K562 (cell line): ENCODE measurements at regions not wholly inside any gene's neighbourhood (a gene's known extent, or its start where the extent isn't known, plus 50 kb on each side); places are given as distances from the start of the nearest gene placed in this dataset.

Experiments
- ASH1L ChIP-seq: fragments of 450-650 bp; IDR thresholded peaks from 2 replicates; pipeline ENCODE4 v1.6.1; 2018; ENCODE audit warnings: borderline replicate concordance, mild to moderate bottlenecking, low read depth; ENCODE audit not compliant: partially characterized antibody
- BDP1 ChIP-seq: IDR thresholded peaks from 3 replicates; pipeline ENCODE4 v1.6.1; 2011; ENCODE audit not compliant: insufficient read length, insufficient read depth
- BRF2 ChIP-seq: IDR thresholded peaks from 3 replicates; pipeline ENCODE4 v1.6.1; 2011; ENCODE audit warnings: borderline replicate concordance, mild to moderate bottlenecking; ENCODE audit not compliant: insufficient read length, insufficient read depth
- CCNT2 ChIP-seq: IDR thresholded peaks from 2 replicates; pipeline ENCODE4 v1.6.1; 2011; ENCODE audit warnings: borderline replicate concordance, low read depth, mild to moderate bottlenecking, moderate library complexity, mixed read lengths, low read length; ENCODE audit not compliant: insufficient read length; ENCODE audit errors: extremely low read depth
- COPS2 ChIP-seq: fragments of 450-650 bp; conservative IDR thresholded peaks from 2 replicates; pipeline ENCODE4 v1.6.1; 2016; ENCODE audit warnings: mild to moderate bottlenecking, moderate library complexity
- DMBX1 ChIP-seq: fragments of 250-450 bp; sonication (Bioruptor Pico); IDR thresholded peaks from 2 replicates; pipeline ENCODE4 v1.8.0; 2022; ENCODE audit warnings: inconsistent platforms, mild to moderate bottlenecking, moderate library complexity, borderline replicate concordance
- EP400 ChIP-seq: fragments of 450-650 bp; IDR thresholded peaks from 2 replicates; pipeline ENCODE4 v1.6.1; 2017; ENCODE audit warnings: antibody characterized with exemption, mild to moderate bottlenecking, moderate library complexity
- HDAC8 ChIP-seq: fragments of 450-650 bp; IDR thresholded peaks from 2 replicates; pipeline ENCODE4 v1.6.1; 2016; ENCODE audit warnings: mild to moderate bottlenecking, missing genetic modification characterization, moderate library complexity, missing compliant biosample characterization
- HNRNPLL ChIP-seq: fragments of 200-400 bp; formaldehyde crosslinking; IDR thresholded peaks from 2 replicates; pipeline ENCODE4 v1.6.1; 2017; ENCODE audit warnings: low read length, low read depth, mild to moderate bottlenecking; ENCODE audit not compliant: poor library complexity, severe bottlenecking
- L3MBTL2 ChIP-seq: fragments of 450-650 bp; IDR thresholded peaks from 2 replicates; pipeline ENCODE4 v1.6.1; 2016; ENCODE audit warnings: mild to moderate bottlenecking, moderate library complexity
- MTA2 ChIP-seq: fragments of 450-650 bp; IDR thresholded peaks from 2 replicates; pipeline ENCODE4 v1.6.1; 2016; ENCODE audit warnings: low read depth
- POLR2A ChIP-seq: fragments of 450-650 bp; conservative IDR thresholded peaks from 2 replicates; pipeline ENCODE4 v1.6.1; 2016
- PRMT5 ChIP-seq: sonication (generic); formaldehyde crosslinking; IDR thresholded peaks from 2 replicates; pipeline ENCODE4 v1.5.0; 2020; ENCODE audit warnings: missing genetic modification reagents
- SETDB1 ChIP-seq: IDR thresholded peaks from one replicate; pipeline ENCODE4 v1.6.1; 2012; ENCODE audit warnings: low read length, control low read depth, inconsistent platforms
- SPI1 ChIP-seq: IDR thresholded peaks from 2 replicates; pipeline ENCODE4 v1.6.1; 2011; ENCODE audit warnings: low read depth, low read length, control low read depth, borderline replicate concordance
- SREBF2 ChIP-seq: sonication (generic); formaldehyde crosslinking; IDR thresholded peaks from 2 replicates; pipeline ENCODE4 v1.4.0; 2020; ENCODE audit warnings: mild to moderate bottlenecking, missing genetic modification reagents
- TCF7 ChIP-seq: sonication (generic); IDR thresholded peaks from 2 replicates; pipeline ENCODE4 v1.6.1; 2016; ENCODE audit warnings: antibody characterized with exemption, borderline replicate concordance
- THRB ChIP-seq: fragments of 450-650 bp; formaldehyde crosslinking; conservative IDR thresholded peaks from 2 replicates; pipeline ENCODE4 v1.4.0; 2022; ENCODE audit warnings: mild to moderate bottlenecking, missing genetic modification characterization
- UBTF ChIP-seq, 2 experiments: IDR thresholded peaks; 2 replicates each; pipeline ENCODE4 v1.6.1; 2012; ENCODE audit warnings: improper control_type of control experiment in 2 of 2, low read depth in 2 of 2, low read length in 2 of 2, borderline replicate concordance in 1 of 2
- YBX1 ChIP-seq: fragments of 450-650 bp; IDR thresholded peaks from 2 replicates; pipeline ENCODE4 v1.7.1; 2016; ENCODE audit warnings: mild to moderate bottlenecking
- ZFX ChIP-seq: sonication (generic); formaldehyde crosslinking; IDR thresholded peaks from 2 replicates; pipeline ENCODE4 v1.8.0; 2022; ENCODE audit warnings: mild to moderate bottlenecking, missing genetic modification reagents, moderate library complexity
- ZNF124 ChIP-seq: sonication (generic); formaldehyde crosslinking; IDR thresholded peaks from 2 replicates; pipeline ENCODE4 v1.8.1; 2022; ENCODE audit warnings: missing genetic modification reagents
- ZNF140 ChIP-seq: fragments of 250-450 bp; sonication (Bioruptor Pico); IDR thresholded peaks from 2 replicates; pipeline ENCODE4 v1.8.0; 2021; ENCODE audit warnings: moderate library complexity, mild to moderate bottlenecking, inconsistent platforms
- ZNF146 ChIP-seq: IDR thresholded peaks from one replicate; pipeline ENCODE4 v1.6.1; 2018; ENCODE audit warnings: missing compliant biosample characterization; ENCODE audit not compliant: unreplicated experiment
- ZNF197 ChIP-seq: fragments of 200-800 bp; sonication (Bioruptor generic); IDR thresholded peaks from 2 replicates; pipeline ENCODE4 v1.6.1; 2016; ENCODE audit warnings: low read depth, missing genetic modification characterization, missing compliant biosample characterization
- ZNF444 ChIP-seq: fragments of 250-450 bp; sonication (Bioruptor Pico); IDR thresholded peaks from 2 replicates; pipeline ENCODE4 v1.4.0; 2020; ENCODE audit warnings: mild to moderate bottlenecking, moderate library complexity
- ZNF57 ChIP-seq: fragments of 450-650 bp; formaldehyde crosslinking; IDR thresholded peaks from 2 replicates; pipeline ENCODE4 v1.4.0; 2020; ENCODE audit warnings: mild to moderate bottlenecking, moderate library complexity
- ZNF586 ChIP-seq: fragments of 450-650 bp; formaldehyde crosslinking; conservative IDR thresholded peaks from 2 replicates; pipeline ENCODE4 v1.4.0; 2020; ENCODE audit warnings: mild to moderate bottlenecking, moderate library complexity

DNA sequence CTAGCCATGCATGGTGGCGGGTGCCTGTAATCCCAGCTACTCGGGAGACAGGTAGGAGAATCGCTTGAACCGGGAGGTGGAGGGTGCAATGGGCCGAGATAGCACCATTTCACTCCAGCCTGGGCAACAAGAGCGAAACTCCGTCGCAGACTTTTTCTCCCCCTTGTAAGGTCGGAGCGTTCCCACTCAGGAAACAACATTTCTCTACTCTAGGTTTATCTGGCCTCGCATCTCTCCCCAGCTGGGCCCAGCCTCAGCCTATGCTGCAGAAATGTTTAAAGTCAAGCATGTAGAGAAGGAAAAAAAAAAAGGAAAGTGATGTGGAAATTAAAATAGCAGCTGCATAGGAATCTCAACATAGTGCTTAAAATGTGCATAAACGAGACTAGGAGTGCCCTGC is 172.3 kb downstream of the TRIM27 start (continued):
- TF ChIP-seq THRB (CRISPR knock-in tag) (0 out of 2 replicates have a peak, but pooled peaks have one; percentile 24), ZNF57 (CRISPR knock-in tag) (no peak), HDAC8 (no peak), POLR2A (no peak), ZNF586 (CRISPR knock-in tag) (no peak), EP400 (no peak; the same call in 1 of the 2 replicates), HNRNPLL (no peak), BRF2 (no peak), PRMT5 (CRISPR knock-in tag) (no peak), SPI1 (no peak), TCF7 (no peak), SETDB1 (no peak), BDP1 (no peak), DMBX1 (CRISPR knock-in tag) (no peak), ZFX (CRISPR knock-in tag) (no peak; the same call in 1 of the 2 replicates), ASH1L (peak; percentile 20), L3MBTL2 (peak; percentile 49), YBX1 (no peak), ZNF444 (CRISPR knock-in tag) (no peak), ZNF197 (CRISPR knock-in tag) (no peak), CCNT2 (no peak), ZNF140 (CRISPR knock-in tag) (no peak), ZNF124 (CRISPR knock-in tag) (no peak), MTA2 (peak; percentile 33; the same call in 1 of the 2 replicates), COPS2 (no peak), UBTF (IDR thresholded peaks at IDR 0.05; ENCODE audit: borderline replicate concordance in 1 of 2, low read depth in 2 of 2, low read length in 2 of 2) (peak in 1 of 2 experiments; percentile 71; a peak in 2 of 4 replicates), SREBF2 (no peak), ZNF146 (CRISPR knock-in tag) (no peak)
